ENCODE measurements at regions not wholly inside any gene's neighbourhood (a gene's known extent, or its start where the extent isn't known, plus 50 kb on each side); places are given as distances from the start of the nearest gene placed in this dataset.

DNA sequence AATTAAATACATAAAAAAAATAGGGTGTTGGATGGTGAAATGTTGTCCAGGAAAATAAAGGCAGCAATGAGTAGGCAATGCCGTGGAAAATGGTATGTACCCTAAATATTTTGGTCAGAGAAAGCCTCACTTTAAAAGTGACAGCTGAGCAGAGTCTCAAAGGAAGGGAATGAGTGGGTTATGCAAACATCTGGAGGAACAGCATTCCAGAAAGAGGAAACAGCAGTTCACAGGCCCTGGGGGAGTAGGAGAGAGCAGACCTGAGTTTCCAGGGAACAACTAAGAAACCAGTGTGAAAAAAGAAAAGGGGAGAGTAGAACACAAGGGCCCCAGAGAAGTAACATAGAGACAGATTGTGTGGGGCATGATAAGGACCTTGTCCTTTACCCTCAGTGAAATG lies 230.0 kb upstream of the CNTN3 start (continued):
- TF ChIP-seq, protein P1, sequence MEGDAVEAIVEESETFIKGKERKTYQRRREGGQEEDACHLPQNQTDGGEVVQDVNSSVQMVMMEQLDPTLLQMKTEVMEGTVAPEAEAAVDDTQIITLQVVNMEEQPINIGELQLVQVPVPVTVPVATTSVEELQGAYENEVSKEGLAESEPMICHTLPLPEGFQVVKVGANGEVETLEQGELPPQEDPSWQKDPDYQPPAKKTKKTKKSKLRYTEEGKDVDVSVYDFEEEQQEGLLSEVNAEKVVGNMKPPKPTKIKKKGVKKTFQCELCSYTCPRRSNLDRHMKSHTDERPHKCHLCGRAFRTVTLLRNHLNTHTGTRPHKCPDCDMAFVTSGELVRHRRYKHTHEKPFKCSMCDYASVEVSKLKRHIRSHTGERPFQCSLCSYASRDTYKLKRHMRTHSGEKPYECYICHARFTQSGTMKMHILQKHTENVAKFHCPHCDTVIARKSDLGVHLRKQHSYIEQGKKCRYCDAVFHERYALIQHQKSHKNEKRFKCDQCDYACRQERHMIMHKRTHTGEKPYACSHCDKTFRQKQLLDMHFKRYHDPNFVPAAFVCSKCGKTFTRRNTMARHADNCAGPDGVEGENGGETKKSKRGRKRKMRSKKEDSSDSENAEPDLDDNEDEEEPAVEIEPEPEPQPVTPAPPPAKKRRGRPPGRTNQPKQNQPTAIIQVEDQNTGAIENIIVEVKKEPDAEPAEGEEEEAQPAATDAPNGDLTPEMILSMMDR (IDR thresholded peaks at IDR 0.05) = no peak
- TF ChIP-seq RAD21 (IDR thresholded peaks at IDR 0.05; ENCODE audit: low read length) (no peak), GATA2 (CRISPR knock-in tag; IDR thresholded peaks at IDR 0.05) (no peak), FOSL2 (IDR thresholded peaks at IDR 0.05; ENCODE audit: borderline replicate concordance, low read depth) (no peak)

DNA sequence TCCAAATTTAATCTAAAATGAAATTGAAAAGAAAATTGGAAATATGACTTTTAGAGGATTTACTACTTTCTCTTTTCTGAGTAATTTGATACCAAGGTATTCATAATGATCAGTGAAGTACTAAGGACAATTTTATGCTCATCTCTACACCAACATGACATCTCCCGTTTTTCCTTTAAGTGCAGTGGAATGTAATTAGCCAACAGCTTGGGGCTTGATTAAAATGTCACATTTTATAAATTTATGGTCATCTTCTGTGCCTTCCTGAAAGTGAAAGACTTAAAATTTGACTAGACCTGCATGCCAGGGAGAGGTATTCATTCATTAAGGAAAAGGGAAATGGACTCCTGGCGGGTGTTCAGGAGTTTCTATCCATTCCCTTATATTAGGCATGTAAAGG lies 228.2 kb upstream of the CNTN3 start:
- TF ChIP-seq EZH2phosphoT487 (IDR thresholded peaks at IDR 0.05; ENCODE audit: borderline replicate concordance, low read depth) = no peak
- TF ChIP-seq SMC3 (IDR thresholded peaks at IDR 0.05; ENCODE audit: low read depth, low read length) = no peak
- TF ChIP-seq MEF2A (IDR thresholded peaks at IDR 0.05; ENCODE audit: borderline replicate concordance, low read depth) = no peak
- TF ChIP-seq, protein P2, sequence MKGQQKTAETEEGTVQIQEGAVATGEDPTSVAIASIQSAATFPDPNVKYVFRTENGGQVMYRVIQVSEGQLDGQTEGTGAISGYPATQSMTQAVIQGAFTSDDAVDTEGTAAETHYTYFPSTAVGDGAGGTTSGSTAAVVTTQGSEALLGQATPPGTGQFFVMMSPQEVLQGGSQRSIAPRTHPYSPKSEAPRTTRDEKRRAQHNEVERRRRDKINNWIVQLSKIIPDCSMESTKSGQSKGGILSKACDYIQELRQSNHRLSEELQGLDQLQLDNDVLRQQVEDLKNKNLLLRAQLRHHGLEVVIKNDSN (IDR thresholded peaks at IDR 0.05; ENCODE audit: borderline replicate concordance, low read depth) = no peak
- no peak for TF ChIP-seq FOXM1 (IDR thresholded peaks at IDR 0.05; ENCODE audit: low read depth)
- TF ChIP-seq, protein P3, sequence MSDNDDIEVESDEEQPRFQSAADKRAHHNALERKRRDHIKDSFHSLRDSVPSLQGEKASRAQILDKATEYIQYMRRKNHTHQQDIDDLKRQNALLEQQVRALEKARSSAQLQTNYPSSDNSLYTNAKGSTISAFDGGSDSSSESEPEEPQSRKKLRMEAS (IDR thresholded peaks at IDR 0.05; ENCODE audit: low read depth) = no peak
- no peak for TF ChIP-seq RCOR1 (IDR thresholded peaks at IDR 0.05; ENCODE audit: low read length)
- no peak for TF ChIP-seq EP300 (IDR thresholded peaks at IDR 0.05; ENCODE audit: borderline replicate concordance in 1 of 2, low read depth in 1 of 2, low read length in 1 of 2)
- TF ChIP-seq, protein P4, sequence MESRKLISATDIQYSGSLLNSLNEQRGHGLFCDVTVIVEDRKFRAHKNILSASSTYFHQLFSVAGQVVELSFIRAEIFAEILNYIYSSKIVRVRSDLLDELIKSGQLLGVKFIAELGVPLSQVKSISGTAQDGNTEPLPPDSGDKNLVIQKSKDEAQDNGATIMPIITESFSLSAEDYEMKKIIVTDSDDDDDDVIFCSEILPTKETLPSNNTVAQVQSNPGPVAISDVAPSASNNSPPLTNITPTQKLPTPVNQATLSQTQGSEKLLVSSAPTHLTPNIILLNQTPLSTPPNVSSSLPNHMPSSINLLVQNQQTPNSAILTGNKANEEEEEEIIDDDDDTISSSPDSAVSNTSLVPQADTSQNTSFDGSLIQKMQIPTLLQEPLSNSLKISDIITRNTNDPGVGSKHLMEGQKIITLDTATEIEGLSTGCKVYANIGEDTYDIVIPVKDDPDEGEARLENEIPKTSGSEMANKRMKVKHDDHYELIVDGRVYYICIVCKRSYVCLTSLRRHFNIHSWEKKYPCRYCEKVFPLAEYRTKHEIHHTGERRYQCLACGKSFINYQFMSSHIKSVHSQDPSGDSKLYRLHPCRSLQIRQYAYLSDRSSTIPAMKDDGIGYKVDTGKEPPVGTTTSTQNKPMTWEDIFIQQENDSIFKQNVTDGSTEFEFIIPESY (IDR thresholded peaks at IDR 0.05; ENCODE audit: borderline replicate concordance, low read depth) = no peak
- TF ChIP-seq GATA2 (CRISPR knock-in tag; IDR thresholded peaks at IDR 0.05) = no peak
- TF ChIP-seq NRF1 (IDR thresholded peaks at IDR 0.05; ENCODE audit: low read depth, low read length) = no peak
- TF ChIP-seq, protein P5, sequence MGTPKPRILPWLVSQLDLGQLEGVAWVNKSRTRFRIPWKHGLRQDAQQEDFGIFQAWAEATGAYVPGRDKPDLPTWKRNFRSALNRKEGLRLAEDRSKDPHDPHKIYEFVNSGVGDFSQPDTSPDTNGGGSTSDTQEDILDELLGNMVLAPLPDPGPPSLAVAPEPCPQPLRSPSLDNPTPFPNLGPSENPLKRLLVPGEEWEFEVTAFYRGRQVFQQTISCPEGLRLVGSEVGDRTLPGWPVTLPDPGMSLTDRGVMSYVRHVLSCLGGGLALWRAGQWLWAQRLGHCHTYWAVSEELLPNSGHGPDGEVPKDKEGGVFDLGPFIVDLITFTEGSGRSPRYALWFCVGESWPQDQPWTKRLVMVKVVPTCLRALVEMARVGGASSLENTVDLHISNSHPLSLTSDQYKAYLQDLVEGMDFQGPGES (IDR thresholded peaks at IDR 0.05; ENCODE audit: low read depth, low read length) = no peak
- TF ChIP-seq, protein P6, sequence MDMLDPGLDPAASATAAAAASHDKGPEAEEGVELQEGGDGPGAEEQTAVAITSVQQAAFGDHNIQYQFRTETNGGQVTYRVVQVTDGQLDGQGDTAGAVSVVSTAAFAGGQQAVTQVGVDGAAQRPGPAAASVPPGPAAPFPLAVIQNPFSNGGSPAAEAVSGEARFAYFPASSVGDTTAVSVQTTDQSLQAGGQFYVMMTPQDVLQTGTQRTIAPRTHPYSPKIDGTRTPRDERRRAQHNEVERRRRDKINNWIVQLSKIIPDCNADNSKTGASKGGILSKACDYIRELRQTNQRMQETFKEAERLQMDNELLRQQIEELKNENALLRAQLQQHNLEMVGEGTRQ (IDR thresholded peaks at IDR 0.05; ENCODE audit: borderline replicate concordance, low read depth, low read length) = no peak
- TF ChIP-seq, protein P7, sequence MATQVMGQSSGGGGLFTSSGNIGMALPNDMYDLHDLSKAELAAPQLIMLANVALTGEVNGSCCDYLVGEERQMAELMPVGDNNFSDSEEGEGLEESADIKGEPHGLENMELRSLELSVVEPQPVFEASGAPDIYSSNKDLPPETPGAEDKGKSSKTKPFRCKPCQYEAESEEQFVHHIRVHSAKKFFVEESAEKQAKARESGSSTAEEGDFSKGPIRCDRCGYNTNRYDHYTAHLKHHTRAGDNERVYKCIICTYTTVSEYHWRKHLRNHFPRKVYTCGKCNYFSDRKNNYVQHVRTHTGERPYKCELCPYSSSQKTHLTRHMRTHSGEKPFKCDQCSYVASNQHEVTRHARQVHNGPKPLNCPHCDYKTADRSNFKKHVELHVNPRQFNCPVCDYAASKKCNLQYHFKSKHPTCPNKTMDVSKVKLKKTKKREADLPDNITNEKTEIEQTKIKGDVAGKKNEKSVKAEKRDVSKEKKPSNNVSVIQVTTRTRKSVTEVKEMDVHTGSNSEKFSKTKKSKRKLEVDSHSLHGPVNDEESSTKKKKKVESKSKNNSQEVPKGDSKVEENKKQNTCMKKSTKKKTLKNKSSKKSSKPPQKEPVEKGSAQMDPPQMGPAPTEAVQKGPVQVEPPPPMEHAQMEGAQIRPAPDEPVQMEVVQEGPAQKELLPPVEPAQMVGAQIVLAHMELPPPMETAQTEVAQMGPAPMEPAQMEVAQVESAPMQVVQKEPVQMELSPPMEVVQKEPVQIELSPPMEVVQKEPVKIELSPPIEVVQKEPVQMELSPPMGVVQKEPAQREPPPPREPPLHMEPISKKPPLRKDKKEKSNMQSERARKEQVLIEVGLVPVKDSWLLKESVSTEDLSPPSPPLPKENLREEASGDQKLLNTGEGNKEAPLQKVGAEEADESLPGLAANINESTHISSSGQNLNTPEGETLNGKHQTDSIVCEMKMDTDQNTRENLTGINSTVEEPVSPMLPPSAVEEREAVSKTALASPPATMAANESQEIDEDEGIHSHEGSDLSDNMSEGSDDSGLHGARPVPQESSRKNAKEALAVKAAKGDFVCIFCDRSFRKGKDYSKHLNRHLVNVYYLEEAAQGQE (IDR thresholded peaks at IDR 0.05; ENCODE audit: low read depth, low read length) = no peak
- ChIA-PET POLR2A (no interaction called here), CTCF (interaction anchor here (1.2 to 1.5 kb wide), 2 partner anchors 10 to 68 kb away, joined by 3 read pairs; no protein-coding TSS in a partner anchor)
- no peak for DNase-seq
- Histone ChIP-seq H3K4me2 (no peak overlapping the region), H3K4me3 (ENCODE audit: low read depth in 2 of 2, low read length in 1 of 2) (no peak overlapping the region), H3K36me3 (replicated peaks in 1 of 2; ENCODE audit: control insufficient read depth in 1 of 2, insufficient read depth in 2 of 2, low read length in 1 of 2) (no peaks in the 10 kb centered on the region), H3K9ac (no peak overlapping the region), H3K4me1 (ENCODE audit: control insufficient read depth in 1 of 2, insufficient read depth in 2 of 2, low read depth in 1 of 2, low read length in 1 of 2) (no peaks in the 10 kb centered on the region; a peak in 1 of 4 replicates), H3K9me2 (no peaks in the 10 kb centered on the region), H3K9me3 (no peaks in the 10 kb centered on the region), H3K27me3 (ENCODE audit: insufficient read depth) (no peaks in the 10 kb centered on the region), H3F3A (replicated peaks; ENCODE audit: insufficient read depth) (no peaks in the 10 kb centered on the region), H3K27ac (ENCODE audit: low read depth in 2 of 2, low read length in 1 of 2) (no peak overlapping the region), H4K20me1 (ENCODE audit: insufficient read depth) (no peaks in the 10 kb centered on the region), H3K79me2 (ENCODE audit: insufficient read depth) (no peaks in the 10 kb centered on the region), H2AFZ (ENCODE audit: low read depth) (no peak overlapping the region)
- WGBS (ENCODE audit: low lambda C conversion rate) = 24% methylated on average over 2 of the region's 2 CpGs

Data from SK-N-SH (cell line).